ENCODE measurements at regions not wholly inside any gene's neighbourhood (a gene's known extent, or its start where the extent isn't known, plus 50 kb on each side); places are given as distances from the start of the nearest gene placed in this dataset.

DNA sequence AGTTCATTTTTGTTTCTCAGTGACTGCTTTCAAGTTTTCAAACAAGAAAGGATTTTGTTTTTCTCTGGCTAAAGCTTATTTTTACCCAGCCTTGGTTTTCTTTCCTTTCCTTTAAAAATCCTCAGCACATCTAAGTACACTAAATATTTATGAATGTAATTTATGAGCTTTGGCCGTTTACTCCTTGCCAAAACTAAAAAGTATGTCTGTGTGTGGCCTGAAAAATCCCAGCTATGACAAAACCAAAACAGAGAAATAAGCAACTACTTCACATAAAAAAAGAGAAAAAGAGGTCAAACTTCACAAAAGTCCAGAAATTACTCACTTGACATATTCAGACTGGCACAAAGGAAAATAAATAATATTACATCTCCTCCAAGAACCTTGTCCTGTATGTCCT is 365.1 kb upstream of the NFE2L3 start:
- 31 to 45% methylated on average over 1 of the region's 1 CpG for WGBS, 2 donors
- no peaks in the 10 kb centered on the region for H3K27me3 ChIP-seq
- peak overlapping the region in 1 of 4 donors; percentile 5 for H3K27ac ChIP-seq
- no peaks in the 10 kb centered on the region for H3K9me3 ChIP-seq
- H3K4me1 ChIP-seq: no peaks in the 10 kb centered on the region
- DNase-seq (no peak), FAIRE-seq (peak; percentile 78), ATAC-seq (peak in 1 of 4 donors; percentile 31)
- H3K36me3 ChIP-seq: no peaks in the 10 kb centered on the region
- TF ChIP-seq, protein P1, sequence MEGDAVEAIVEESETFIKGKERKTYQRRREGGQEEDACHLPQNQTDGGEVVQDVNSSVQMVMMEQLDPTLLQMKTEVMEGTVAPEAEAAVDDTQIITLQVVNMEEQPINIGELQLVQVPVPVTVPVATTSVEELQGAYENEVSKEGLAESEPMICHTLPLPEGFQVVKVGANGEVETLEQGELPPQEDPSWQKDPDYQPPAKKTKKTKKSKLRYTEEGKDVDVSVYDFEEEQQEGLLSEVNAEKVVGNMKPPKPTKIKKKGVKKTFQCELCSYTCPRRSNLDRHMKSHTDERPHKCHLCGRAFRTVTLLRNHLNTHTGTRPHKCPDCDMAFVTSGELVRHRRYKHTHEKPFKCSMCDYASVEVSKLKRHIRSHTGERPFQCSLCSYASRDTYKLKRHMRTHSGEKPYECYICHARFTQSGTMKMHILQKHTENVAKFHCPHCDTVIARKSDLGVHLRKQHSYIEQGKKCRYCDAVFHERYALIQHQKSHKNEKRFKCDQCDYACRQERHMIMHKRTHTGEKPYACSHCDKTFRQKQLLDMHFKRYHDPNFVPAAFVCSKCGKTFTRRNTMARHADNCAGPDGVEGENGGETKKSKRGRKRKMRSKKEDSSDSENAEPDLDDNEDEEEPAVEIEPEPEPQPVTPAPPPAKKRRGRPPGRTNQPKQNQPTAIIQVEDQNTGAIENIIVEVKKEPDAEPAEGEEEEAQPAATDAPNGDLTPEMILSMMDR (IDR thresholded peaks at IDR 0.05): no peak
- no peak overlapping the region for H3K4me3 ChIP-seq
- intact Hi-C loops (cut with DNase I): no loop called here

GRCh38 chr7:25787336-25787735 is 364.7 kb upstream of the NFE2L3 start:
- DNase-seq (no peak), FAIRE-seq (no peak), ATAC-seq (peak in 1 of 4 donors; percentile 39)
- no peaks in the 10 kb centered on the region for H3K9me3 ChIP-seq
- no peaks in the 10 kb centered on the region for H3K27me3 ChIP-seq
- H3K36me3 ChIP-seq: no peaks in the 10 kb centered on the region
- H3K4me3 ChIP-seq: no peak overlapping the region
- intact Hi-C loops (cut with DNase I): no loop called here
- WGBS, 2 donors: 90% methylated on average over 1 of the region's 1 CpG
- TF ChIP-seq, protein P1 (IDR thresholded peaks at IDR 0.05): no peak
- no peaks in the 10 kb centered on the region for H3K4me1 ChIP-seq
- H3K27ac ChIP-seq: peak overlapping the region in 1 of 4 donors; percentile 5

- no peak overlapping the region for H3K27ac ChIP-seq
- ATAC-seq: no peak
- no peak for FAIRE-seq
- H3K4me3 ChIP-seq: no peak overlapping the region
- H3K27me3 ChIP-seq: no peaks in the 10 kb centered on the region
- no peaks in the 10 kb centered on the region for H3K36me3 ChIP-seq
- DNase-seq: no peak
- TF ChIP-seq, protein P1 (IDR thresholded peaks at IDR 0.05): no peak
- intact Hi-C loops (cut with DNase I): no loop called here
- H3K4me1 ChIP-seq: no peaks in the 10 kb centered on the region
- no peaks in the 10 kb centered on the region for H3K9me3 ChIP-seq
Observed at GRCh38 chr7:25788371-25788770, 363.6 kb upstream of the NFE2L3 start.

DNA sequence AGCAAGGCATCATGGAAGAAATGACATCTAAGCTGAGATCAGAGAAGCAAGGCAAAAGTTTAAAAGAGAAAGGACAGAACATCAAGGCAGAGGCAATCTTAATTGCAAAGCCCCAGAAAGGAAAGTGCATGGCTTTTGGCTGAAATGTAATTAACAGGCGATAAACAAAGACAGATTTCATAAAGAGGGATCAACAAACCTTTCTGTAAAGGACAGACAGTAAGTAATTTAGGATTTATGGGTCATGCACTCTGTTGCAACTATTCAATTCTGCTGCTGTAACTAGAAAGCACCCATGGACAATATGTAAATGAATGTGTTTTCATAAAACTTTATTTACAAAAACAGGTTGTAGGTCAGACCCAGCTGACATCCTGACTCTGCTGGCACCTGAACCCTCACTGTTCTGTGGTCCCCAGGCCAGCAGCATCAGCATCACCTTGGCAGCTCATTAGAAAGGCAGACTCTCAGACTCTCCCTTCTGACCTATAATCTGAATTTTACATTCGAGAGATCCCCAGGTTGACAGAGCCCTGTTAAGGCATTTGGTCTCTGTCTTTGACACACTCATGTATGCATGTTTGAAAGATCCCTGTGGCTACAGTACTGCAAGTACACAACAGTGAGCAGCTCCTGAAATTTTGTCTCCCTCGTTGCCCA is 362.9 kb upstream of the NFE2L3 start:
- WGBS, 2 donors: 69 to 70% methylated on average over 3 of the region's 3 CpGs

More for the DNA sequence above, 362.9 kb upstream of the NFE2L3 start:
- Histone ChIP-seq H3K27me3 (no peaks in the 10 kb centered on the region), H3K4me3 (no peak overlapping the region), H3K27ac (no peak overlapping the region), H3K4me1 (no peaks in the 10 kb centered on the region), H3K36me3 (no peaks in the 10 kb centered on the region), H3K9me3 (no peaks in the 10 kb centered on the region)
- ATAC-seq: no peak
- intact Hi-C loops (cut with DNase I): no loop called here
- no peak for FAIRE-seq
- TF ChIP-seq, protein P1 (IDR thresholded peaks at IDR 0.05): no peak
- DNase-seq: no peak
